HG02970 (cell line): ENCODE measurements at regions not wholly inside any gene's neighbourhood (a gene's known extent, or its start where the extent isn't known, plus 50 kb on each side); places are given as distances from the start of the nearest gene placed in this dataset.

Experiments
- ATAC-seq: cut with Tn5 transposase; IDR thresholded peaks from one replicate; pipeline ENCODE4 v1.9.1; 2021; ENCODE audit warnings: mild to moderate bottlenecking, moderate library complexity, moderate number of reproducible peaks; ENCODE audit not compliant: unreplicated experiment, low FRiP score

GRCh38 chr1:58861506-58861905, 77.7 kb upstream of the JUN start:
- no peak for ATAC-seq

GRCh38 chr1:58862728-58863385, 79.0 kb upstream of the JUN start:
- ATAC-seq = no peak

GRCh38 chr1:58864654-58865053, 80.8 kb upstream of the JUN start:
- no peak for ATAC-seq

GRCh38 chr1:58866578-58866977, 82.7 kb upstream of the JUN start:
- ATAC-seq = no peak

GRCh38 chr1:58869638-58870297, 85.9 kb upstream of the JUN start:
- ATAC-seq = no peak

- no peak for ATAC-seq
Observed at GRCh38 chr1:58870298-58870676, 86.4 kb upstream of the JUN start.

- ATAC-seq = no peak
Observed at GRCh38 chr1:58874342-58874741, 90.5 kb upstream of the JUN start.

- ATAC-seq = no peak
Observed at GRCh38 chr1:58874757-58875755, 91.2 kb upstream of the JUN start.

- ATAC-seq = no peak
Observed at GRCh38 chr1:58879464-58879863, 95.6 kb upstream of the JUN start.

- ATAC-seq = no peak
Observed at GRCh38 chr1:58880592-58880991, 96.7 kb upstream of the JUN start.

GRCh38 chr1:58881471-58881994, 97.7 kb upstream of the JUN start:
- ATAC-seq = no peak

GRCh38 chr1:58882322-58882948, 98.6 kb upstream of the JUN start:
- ATAC-seq = no peak

- ATAC-seq = no peak
Observed at GRCh38 chr1:58883037-58883887, 99.4 kb upstream of the JUN start.

- ATAC-seq = no peak
Observed at GRCh38 chr1:58883888-58884482, 100.1 kb upstream of the JUN start.

GRCh38 chr1:58884706-58885661, 101.1 kb upstream of the JUN start:
- ATAC-seq = no peak

GRCh38 chr1:58885998-58886397, 102.2 kb upstream of the JUN start:
- no peak for ATAC-seq

GRCh38 chr1:58886611-58887010, 102.8 kb upstream of the JUN start:
- no peak for ATAC-seq

- ATAC-seq = no peak
Observed at GRCh38 chr1:58887059-58887458, 103.2 kb upstream of the JUN start.
